Stimulated activated memory B cell treated with anti-CD40 and anti-IgM and Interleukin-4, amounts not matched to agents 10 μg/mL and 1 μg/mL and 100 μg/mL, for 72 hours (primary cell): ENCODE measurements at regions not wholly inside any gene's neighbourhood (a gene's known extent, or its start where the extent isn't known, plus 50 kb on each side); places are given as distances from the start of the nearest gene placed in this dataset.
"Not testable (repeated sequence)": the region's sequence is repeated elsewhere in the genome, so short reads cannot be mapped to it uniquely, and the experiment has no call there.

Experiments
- ATAC-seq: fragments of 150-1000 bp; cut with Tn5 transposase; 2 replicates; pipeline ENCODE4 v1.10.0; 2021
- H3K27ac Mint-ChIP-seq: one replicate; pipeline ENCODE4 v1.8.0; 2022; ENCODE audit warnings: mild to moderate bottlenecking, mixed read lengths
- H3K27me3 Mint-ChIP-seq: one replicate; pipeline ENCODE4 v1.8.0; 2022; ENCODE audit warnings: mixed read lengths
- H3K36me3 Mint-ChIP-seq: one replicate; pipeline ENCODE4 v1.8.0; 2022; ENCODE audit warnings: mixed read lengths
- H3K4me1 Mint-ChIP-seq: one replicate; pipeline ENCODE4 v1.8.0; 2022; ENCODE audit warnings: mixed read lengths
- H3K4me3 Mint-ChIP-seq: one replicate; pipeline ENCODE4 v1.8.0; 2022; ENCODE audit warnings: mild to moderate bottlenecking, moderate library complexity, mixed read lengths
- H3K9me3 Mint-ChIP-seq: one replicate; pipeline ENCODE4 v1.8.0; 2022; ENCODE audit warnings: mixed read lengths

DNA sequence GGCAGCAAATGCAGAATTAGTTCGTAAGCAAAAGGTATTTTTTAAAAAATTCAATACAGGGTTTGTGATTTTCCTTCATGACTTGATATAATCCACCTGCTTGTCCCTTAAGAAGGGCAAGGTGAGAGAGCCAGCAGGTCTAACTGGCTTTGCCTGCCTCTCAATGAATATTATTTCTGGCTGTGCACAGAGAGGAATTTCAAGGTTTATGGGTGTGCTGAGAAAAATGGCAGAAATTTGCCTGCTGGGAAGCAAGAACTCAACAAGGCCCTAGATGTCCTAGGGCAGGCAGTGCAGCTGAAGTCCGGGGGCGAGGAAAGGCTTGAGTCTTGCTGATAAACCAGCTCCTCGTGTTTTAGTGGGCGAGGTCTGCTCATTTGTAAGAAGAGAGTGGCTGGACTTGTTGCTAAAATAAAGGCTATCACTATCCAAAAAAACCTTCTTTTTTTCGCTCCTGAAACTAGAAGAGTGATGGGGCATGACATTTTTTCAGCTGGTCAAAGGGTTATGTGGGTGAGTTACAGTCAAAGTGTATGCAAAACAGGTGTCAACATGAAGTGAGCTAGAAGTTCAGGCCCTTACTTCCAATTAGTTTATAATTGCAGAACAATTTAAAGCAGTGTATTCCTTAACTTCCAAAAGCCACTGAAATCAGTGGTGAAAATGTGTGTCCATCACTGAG is 385.8 kb upstream of the KLF6 start:
- no peak for ATAC-seq
- H3K4me3 Mint-ChIP-seq = no peak overlapping the region
- H3K9me3 Mint-ChIP-seq = peaks cover 5% of the 10 kb centered on the region
- peak overlapping the region; percentile 58 for H3K27ac Mint-ChIP-seq
- H3K36me3 Mint-ChIP-seq = peaks cover 6% of the 10 kb centered on the region
- H3K27me3 Mint-ChIP-seq = no peaks in the 10 kb centered on the region
- peaks cover 19% of the 10 kb centered on the region for H3K4me1 Mint-ChIP-seq

DNA sequence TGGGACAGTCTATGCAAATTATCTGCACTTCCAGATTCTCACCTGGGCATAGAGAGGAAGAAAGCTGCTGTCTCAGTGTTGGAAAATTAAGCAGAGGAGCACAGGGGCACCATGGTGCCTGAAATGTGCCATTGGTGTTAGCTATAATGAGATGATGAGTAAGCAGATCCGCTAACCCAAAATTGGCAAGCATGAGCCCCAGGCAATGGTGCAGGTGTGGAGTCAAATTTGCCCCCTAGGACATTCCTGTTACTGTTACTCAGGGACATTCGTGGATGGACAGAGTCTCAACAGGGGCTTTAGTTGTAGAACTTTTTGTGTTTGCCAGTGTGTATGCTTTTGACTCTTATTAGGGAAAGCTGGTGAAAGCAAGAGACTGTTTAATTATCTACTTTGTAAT is 385.2 kb upstream of the KLF6 start:
- H3K27me3 Mint-ChIP-seq = no peaks in the 10 kb centered on the region
- H3K27ac Mint-ChIP-seq = no peak overlapping the region
- no peak for ATAC-seq
- peaks cover 6% of the 10 kb centered on the region for H3K36me3 Mint-ChIP-seq
- H3K4me3 Mint-ChIP-seq = no peak overlapping the region
- H3K9me3 Mint-ChIP-seq = peaks cover 5% of the 10 kb centered on the region
- peaks cover 13% of the 10 kb centered on the region for H3K4me1 Mint-ChIP-seq

DNA sequence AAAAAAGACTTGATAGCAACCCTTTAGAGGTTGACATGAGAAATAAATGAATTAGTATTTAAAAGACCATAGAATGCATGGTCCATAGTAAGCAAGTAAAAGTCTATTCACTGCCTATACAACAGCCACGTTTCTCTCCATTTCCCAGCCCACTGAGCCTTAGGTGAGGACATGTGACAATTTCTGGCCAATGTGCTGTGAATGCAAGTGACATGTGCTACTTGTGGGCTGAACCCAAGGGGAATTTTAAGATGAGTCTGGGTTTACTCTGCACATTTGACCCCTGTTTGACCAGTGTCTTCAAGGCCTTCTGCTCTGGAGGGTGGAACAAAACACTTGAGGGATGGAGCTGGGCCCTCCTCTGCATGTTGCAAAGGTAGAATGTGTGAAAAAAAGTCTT is 384.4 kb upstream of the KLF6 start:
- H3K4me1 Mint-ChIP-seq = peaks cover 13% of the 10 kb centered on the region
- H3K36me3 Mint-ChIP-seq = peaks cover 6% of the 10 kb centered on the region
- no peak for ATAC-seq
- H3K27ac Mint-ChIP-seq = no peak overlapping the region
- H3K9me3 Mint-ChIP-seq = peaks cover 5% of the 10 kb centered on the region
- H3K4me3 Mint-ChIP-seq = no peak overlapping the region
- no peaks in the 10 kb centered on the region for H3K27me3 Mint-ChIP-seq

DNA sequence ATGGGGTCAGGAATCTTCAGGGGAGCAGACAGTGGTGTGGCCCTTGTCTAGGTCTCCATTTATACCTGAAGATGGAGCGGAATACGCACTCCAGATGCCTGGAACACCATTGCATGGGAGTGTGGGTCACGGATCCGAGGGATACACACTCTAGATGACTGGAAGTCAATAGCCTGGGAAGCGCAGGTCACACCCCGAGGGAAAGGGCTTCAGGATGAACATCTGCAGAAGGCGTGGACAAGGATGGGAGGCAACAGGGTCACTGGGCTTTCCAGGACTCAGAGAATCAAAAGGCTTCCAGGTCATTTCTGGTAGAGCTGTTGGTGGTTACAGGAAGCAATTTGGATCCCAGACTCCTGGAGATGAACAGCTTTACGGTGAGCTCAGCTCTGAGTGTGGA is 382.2 kb upstream of the KLF6 start:
- no peaks in the 10 kb centered on the region for H3K27me3 Mint-ChIP-seq
- no peak overlapping the region for H3K27ac Mint-ChIP-seq
- peaks cover 13% of the 10 kb centered on the region for H3K4me1 Mint-ChIP-seq
- no peak overlapping the region for H3K4me3 Mint-ChIP-seq
- H3K9me3 Mint-ChIP-seq = no peaks in the 10 kb centered on the region
- no peak for ATAC-seq
- no peaks in the 10 kb centered on the region for H3K36me3 Mint-ChIP-seq

DNA sequence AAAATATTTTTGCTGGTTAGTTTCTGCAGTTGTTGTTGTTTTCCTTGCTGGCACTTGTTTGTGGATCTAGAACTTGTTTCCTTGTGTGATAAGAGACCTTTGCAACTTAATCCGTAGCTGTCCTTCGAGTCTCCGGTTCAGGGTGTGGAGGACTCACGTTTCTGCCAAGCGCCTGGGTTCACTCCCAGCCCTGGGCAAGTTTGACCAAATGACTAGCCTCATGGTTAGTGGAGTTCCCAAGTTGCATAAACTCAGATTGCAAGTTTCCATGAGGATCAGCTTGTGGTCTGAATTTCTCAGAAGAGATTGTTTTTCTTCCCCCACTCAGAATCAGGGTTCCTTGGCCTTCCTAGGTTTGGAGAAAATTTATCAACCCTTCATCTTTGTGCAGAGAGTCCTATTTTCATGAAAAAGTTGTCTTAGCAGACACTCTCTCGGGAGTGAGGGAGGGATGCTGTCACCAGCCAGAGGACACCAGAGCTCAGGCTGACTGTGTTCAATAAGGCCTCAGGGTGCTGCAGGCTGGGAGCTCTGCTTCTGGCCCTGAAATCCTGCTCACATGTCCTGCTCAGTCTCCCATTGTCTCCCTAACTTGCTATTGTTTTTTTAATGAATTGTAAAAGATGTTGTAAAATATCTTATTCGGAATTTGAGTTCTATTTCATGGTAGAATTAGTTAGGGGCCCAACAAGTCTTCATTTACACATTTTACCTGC is 377.7 kb upstream of the KLF6 start:
- H3K9me3 Mint-ChIP-seq = peaks cover 3% of the 10 kb centered on the region
- no peak overlapping the region for H3K27ac Mint-ChIP-seq

DNA sequence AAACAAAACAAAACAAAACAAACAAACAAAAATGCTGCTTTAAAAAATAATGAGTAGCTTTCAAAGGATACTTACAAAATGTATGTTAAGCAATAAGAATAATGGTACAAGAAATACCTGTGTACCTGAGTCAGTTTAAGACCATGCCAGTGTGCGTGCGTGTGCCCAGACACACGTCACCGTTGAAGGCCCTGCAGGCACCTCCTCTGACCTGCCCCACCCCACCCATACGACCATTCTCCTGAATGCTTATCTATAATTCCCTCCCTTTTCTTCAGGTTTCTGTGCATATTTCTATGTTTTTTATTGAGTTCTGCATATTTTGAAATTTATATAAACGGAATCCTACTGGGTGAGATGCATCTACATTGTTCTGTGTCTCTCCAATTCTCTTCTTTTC is 374.2 kb upstream of the KLF6 start:
- no peak for ATAC-seq
- Mint-ChIP-seq H3K4me1 (peaks cover 18% of the 10 kb centered on the region), H3K36me3 (no peaks in the 10 kb centered on the region), H3K4me3 (no peak overlapping the region), H3K27me3 (no peaks in the 10 kb centered on the region), H3K27ac (no peak overlapping the region), H3K9me3 (peaks cover 3% of the 10 kb centered on the region)

More for the DNA sequence above, 377.7 kb upstream of the KLF6 start:
- peaks cover 18% of the 10 kb centered on the region for H3K4me1 Mint-ChIP-seq
- no peak for ATAC-seq
- H3K4me3 Mint-ChIP-seq = no peak overlapping the region
- no peaks in the 10 kb centered on the region for H3K36me3 Mint-ChIP-seq
- H3K27me3 Mint-ChIP-seq = no peaks in the 10 kb centered on the region

DNA sequence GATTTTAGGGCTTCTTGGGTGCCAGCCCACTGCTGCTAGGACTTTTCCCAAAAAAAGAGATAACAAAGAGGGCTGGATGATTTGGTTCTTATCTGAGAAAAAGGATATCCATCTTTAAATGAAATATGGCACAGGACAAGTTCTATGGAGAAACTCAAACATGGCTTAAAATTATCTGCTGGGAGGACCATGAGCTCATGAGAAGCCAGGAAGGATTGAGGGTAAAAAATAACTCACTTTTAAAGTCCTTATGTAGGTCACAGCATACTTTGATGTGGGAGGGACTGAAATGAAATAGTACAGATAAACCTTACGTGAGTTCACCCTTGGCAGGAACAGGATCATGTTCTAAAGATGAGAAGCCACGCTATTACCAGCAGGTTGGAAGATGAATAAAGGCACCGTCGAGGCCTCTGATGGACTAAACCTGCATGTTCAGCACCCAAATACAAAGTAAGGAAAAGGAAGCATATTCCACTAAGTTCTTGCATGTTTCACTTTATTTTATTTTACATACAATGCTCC is 369.2 kb upstream of the KLF6 start:
- no peak for ATAC-seq
- H3K27me3 Mint-ChIP-seq = no peaks in the 10 kb centered on the region
- no peak overlapping the region for H3K4me3 Mint-ChIP-seq
- peaks cover 4% of the 10 kb centered on the region for H3K9me3 Mint-ChIP-seq
- peak overlapping the region; percentile 35 for H3K27ac Mint-ChIP-seq
- peaks cover 6% of the 10 kb centered on the region for H3K4me1 Mint-ChIP-seq
- no peaks in the 10 kb centered on the region for H3K36me3 Mint-ChIP-seq

DNA sequence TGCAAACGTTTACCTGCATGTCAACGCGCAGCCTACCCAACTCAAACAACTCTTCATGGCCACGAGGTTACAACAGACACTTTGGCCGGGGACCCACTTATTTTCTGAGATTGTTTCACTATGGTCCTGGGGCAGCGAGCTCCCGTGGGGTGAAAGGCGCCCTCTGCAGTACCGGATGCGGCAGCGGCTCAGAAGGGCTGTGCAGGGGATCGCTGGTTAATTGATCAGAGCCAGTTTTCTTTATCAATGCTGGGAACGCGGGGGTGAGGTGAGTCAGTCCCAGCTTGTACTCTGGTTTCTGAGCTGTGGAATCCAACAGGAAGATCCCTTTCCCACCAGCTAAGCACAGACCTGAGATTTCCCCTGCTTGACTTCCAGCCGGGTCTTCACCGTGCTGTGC is 366.5 kb upstream of the KLF6 start:
- Mint-ChIP-seq H3K27me3 (peaks cover 3% of the 10 kb centered on the region), H3K27ac (no peak overlapping the region)

DNA sequence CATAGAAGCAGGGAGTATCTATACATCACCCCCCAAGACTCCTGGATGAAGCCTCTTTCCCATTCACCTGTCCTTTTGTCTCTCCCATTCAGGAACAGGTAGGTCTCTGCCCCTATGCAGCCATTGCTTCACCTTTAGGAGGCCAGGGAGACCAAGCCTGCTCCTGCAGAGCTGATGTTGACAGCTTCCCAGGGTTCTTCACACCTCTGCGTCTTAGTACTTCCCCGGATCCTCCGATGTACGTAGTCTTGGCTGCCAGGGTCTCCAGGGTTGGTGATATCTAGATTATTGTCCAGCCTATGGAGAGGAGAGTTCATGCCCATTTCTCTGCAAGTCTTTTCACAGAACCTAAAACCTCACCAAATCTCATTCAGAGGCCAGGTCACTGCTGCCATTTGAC is 365.7 kb upstream of the KLF6 start:
- H3K4me1 Mint-ChIP-seq = peaks cover 6% of the 10 kb centered on the region
- peaks cover 6% of the 10 kb centered on the region for H3K27me3 Mint-ChIP-seq
- peaks cover 7% of the 10 kb centered on the region for H3K9me3 Mint-ChIP-seq
- H3K36me3 Mint-ChIP-seq = no peaks in the 10 kb centered on the region
- ATAC-seq = no peak
- no peak overlapping the region for H3K27ac Mint-ChIP-seq
- no peak overlapping the region for H3K4me3 Mint-ChIP-seq

More for the DNA sequence above, 366.5 kb upstream of the KLF6 start:
- no peaks in the 10 kb centered on the region for H3K36me3 Mint-ChIP-seq
- H3K4me3 Mint-ChIP-seq = no peak overlapping the region
- H3K4me1 Mint-ChIP-seq = peaks cover 6% of the 10 kb centered on the region
- H3K9me3 Mint-ChIP-seq = peaks cover 7% of the 10 kb centered on the region
- no peak for ATAC-seq

DNA sequence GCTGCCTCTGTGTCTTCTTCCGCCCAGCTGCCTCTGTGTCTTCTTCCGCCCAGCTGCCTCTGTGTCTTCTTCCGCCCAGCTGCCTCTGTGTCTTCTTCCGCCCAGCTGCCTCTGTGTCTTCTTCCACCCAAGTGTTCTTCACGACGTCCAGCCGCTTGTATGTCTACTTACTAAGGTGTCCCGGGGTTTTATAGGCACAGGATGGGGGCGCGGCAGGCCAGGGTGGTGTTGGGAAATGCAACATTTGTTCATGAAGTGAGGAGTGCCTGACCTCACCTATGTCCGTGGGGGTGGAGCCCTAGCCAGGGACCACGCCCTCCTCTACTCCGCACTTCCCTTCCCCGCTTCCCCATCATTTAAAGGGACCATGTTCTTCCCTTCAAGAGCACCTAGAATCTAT is 364.5 kb upstream of the KLF6 start:
- not testable (repeated sequence) for H3K9me3 Mint-ChIP-seq, ATAC-seq, H3K4me1 Mint-ChIP-seq, H3K27me3 Mint-ChIP-seq, H3K36me3 Mint-ChIP-seq, H3K4me3 Mint-ChIP-seq
- peak overlapping the region; percentile 43 for H3K27ac Mint-ChIP-seq

DNA sequence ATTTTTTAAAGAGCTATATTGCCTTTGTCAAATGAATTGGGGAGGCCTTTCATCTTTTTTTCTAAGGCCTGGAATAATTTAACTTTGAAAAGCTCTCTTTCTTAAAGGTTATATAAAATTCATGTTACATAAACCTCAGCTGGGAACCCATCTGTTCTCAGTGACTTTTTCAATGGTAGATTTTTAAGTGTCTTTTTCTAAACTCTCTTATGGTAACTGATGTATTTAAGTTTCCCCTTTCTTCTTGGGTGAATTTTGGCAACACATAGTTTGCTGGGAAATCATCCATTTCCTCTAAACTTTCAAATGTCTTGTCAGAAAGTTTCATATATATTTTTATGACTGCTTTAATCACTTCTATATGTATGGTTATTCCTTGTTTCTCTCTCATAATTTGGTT is 362.2 kb upstream of the KLF6 start:
- H3K36me3 Mint-ChIP-seq = no peaks in the 10 kb centered on the region
- H3K4me1 Mint-ChIP-seq = no peaks in the 10 kb centered on the region
- no peak overlapping the region for H3K4me3 Mint-ChIP-seq
- H3K9me3 Mint-ChIP-seq = peaks cover 7% of the 10 kb centered on the region
- ATAC-seq = no peak
- peaks cover 6% of the 10 kb centered on the region for H3K27me3 Mint-ChIP-seq
- H3K27ac Mint-ChIP-seq = no peak overlapping the region

DNA sequence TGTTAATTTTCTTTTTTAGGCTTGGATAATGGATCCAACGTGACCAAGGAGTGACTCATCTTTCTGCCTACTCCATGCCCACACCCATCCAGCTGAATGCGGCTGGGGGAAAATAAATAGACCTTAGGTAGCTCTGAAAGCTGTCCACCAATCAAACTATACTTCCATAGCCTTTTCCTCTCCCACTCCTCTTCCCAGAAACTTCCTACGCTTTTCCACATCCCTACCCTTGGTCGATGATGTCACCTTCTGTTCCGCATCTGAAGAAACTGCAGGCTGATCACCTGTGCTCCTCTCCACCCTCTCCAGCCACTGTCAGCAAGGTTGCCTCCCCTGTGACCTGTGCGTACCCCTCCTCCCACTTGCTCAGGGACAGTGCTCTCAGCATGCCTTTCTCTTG is 359.8 kb upstream of the KLF6 start:
- H3K9me3 Mint-ChIP-seq = peaks cover 19% of the 10 kb centered on the region
- ATAC-seq = no peak

DNA sequence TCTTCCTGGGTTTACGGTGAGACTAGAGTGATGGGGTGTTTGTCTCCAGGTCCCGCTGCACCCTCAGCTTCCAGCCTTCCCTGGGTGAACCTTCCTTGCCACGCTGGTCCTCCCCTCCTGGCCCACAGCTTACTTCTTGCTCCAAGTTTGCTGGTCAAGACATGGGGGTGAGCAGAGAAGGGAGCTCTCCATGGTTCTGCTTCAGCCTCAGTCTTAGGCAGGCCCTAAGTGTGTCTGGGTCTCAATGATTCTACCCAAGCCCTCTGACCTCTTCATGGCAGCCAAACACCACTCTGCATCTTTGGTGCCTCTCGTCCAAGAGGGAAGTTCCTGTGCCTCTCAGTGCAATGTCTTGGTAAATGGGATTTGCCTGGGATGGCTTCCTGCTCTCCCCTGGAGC is 356.5 kb upstream of the KLF6 start:
- Mint-ChIP-seq H3K9me3 (peaks cover 14% of the 10 kb centered on the region), H3K27ac (no peak overlapping the region), H3K36me3 (peaks cover 7% of the 10 kb centered on the region), H3K27me3 (peaks cover 2% of the 10 kb centered on the region), H3K4me3 (no peak overlapping the region), H3K4me1 (no peaks in the 10 kb centered on the region)
- no peak for ATAC-seq

More for the DNA sequence above, 359.8 kb upstream of the KLF6 start:
- peaks cover 6% of the 10 kb centered on the region for H3K27me3 Mint-ChIP-seq
- H3K4me1 Mint-ChIP-seq = no peaks in the 10 kb centered on the region
- no peak overlapping the region for H3K4me3 Mint-ChIP-seq
- peaks cover 7% of the 10 kb centered on the region for H3K36me3 Mint-ChIP-seq
- no peak overlapping the region for H3K27ac Mint-ChIP-seq

DNA sequence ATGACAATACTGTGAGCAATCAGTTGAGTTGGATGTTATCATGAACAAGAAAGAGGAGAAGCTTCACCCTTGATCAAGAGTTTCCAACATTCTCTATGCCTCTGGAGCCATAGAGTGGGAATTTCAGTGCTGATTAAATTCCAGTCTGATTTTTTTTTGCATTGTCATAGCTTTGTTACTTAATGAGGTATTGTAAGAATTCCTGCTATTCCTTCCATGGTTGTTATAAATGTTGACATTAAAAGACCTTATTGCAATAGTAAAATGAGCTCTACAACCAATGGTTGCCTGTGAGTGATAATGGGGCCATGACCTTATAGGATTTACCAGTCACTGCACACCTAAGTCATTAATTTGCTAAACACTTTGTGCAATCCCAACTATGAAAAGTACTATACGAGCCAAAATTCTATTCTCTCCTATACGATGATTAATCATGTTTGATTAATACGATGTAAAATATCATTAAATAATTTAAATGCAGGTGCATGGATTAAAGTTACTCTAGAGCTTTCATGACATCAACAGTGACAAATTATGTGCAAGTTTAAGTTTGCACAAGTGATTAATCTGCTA is 353.2 kb upstream of the KLF6 start:
- Mint-ChIP-seq H3K4me1 (peaks cover 19% of the 10 kb centered on the region), H3K27me3 (no peaks in the 10 kb centered on the region), H3K36me3 (peaks cover 7% of the 10 kb centered on the region), H3K4me3 (no peak overlapping the region), H3K9me3 (peaks cover 14% of the 10 kb centered on the region), H3K27ac (no peak overlapping the region)
- ATAC-seq = no peak

DNA sequence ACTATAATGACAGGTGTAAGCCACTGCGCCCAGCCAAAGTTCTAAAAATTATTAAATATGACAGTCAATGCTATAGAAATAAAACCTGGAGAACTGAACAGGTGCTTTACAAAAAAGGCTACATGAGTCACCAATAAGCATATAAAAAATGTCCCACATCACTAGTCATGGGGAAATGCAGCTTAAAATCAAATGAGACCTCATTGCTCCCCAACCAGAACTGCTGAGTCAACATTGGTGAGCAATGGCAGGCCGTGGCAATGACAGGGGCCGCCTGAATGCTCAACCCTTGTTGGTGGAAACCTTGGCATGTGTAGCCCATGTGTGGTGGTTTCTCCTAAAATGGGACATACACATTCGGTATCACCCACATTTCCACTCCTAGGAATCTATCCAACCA is 352.3 kb upstream of the KLF6 start:
- no peak overlapping the region for H3K4me3 Mint-ChIP-seq
- H3K9me3 Mint-ChIP-seq = peaks cover 14% of the 10 kb centered on the region
- no peak for ATAC-seq
- H3K27ac Mint-ChIP-seq = no peak overlapping the region
- no peaks in the 10 kb centered on the region for H3K27me3 Mint-ChIP-seq
- peaks cover 19% of the 10 kb centered on the region for H3K4me1 Mint-ChIP-seq
- H3K36me3 Mint-ChIP-seq = peaks cover 7% of the 10 kb centered on the region

DNA sequence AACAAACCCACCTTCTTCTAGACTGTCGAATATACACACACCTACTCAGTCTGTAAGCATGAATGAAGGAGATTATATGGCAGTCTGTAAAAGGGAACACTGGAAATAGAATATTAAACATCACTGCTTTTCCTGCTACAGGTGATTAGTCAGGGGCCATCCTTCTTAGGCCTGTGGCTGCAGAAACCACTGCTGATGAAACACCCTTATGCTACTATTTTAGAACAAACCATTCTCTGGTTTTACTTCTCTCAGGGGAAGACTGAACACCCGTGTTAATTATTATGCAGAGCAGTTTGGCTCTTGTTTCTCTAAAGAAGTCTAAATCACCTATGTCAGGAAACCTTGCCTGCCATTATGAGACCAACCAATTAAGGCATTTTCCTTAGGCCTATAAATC is 351.1 kb upstream of the KLF6 start:
- Mint-ChIP-seq H3K27me3 (no peaks in the 10 kb centered on the region), H3K4me3 (no peak overlapping the region), H3K9me3 (peaks cover 7% of the 10 kb centered on the region), H3K27ac (peak overlapping the region; percentile 50), H3K36me3 (peaks cover 7% of the 10 kb centered on the region), H3K4me1 (peaks cover 19% of the 10 kb centered on the region)
- ATAC-seq = peak; percentile 85
